Adrenal gland (tissue), 9 donors: ENCODE measurements at regions not wholly inside any gene's neighbourhood (a gene's known extent, or its start where the extent isn't known, plus 50 kb on each side); places are given as distances from the start of the nearest gene placed in this dataset.

ENCODE experiments used
- DNase-seq, 7 donors: peaks; one replicate each; pipeline ENCODE4 v3.0.0-alpha.2; 2019 to 2020
- H3K27ac ChIP-seq, 5 donors: fragments of 200-600 bp; sonication (generic) in 4 of 5; 1 replicate in 3 of 5; 2 replicates in 2 of 5; pipeline versions ENCODE4 v1.5.1 to v1.8.0; 2016 to 2020; ENCODE audit warnings: mild to moderate bottlenecking in 1 of 5
- H3K27me3 ChIP-seq: fragments of 200-600 bp; 2 replicates; pipeline ENCODE4 v1.8.0; 2021
- H3K36me3 ChIP-seq, 2 donors: fragments of 200-600 bp; replicated peaks in 1 of 2; 1 replicate in 1 of 2; 2 replicates in 1 of 2; pipeline versions ENCODE4 v1.5.1 to v1.8.0; 2018 to 2022
- H3K4me1 ChIP-seq, 2 donors: fragments of 200-600 bp; replicated peaks in 1 of 2; 1 replicate in 1 of 2; 2 replicates in 1 of 2; pipeline versions ENCODE4 v1.5.1 to v1.8.0; 2018 to 2021
- H3K4me3 ChIP-seq, 4 donors: fragments of 200-600 bp; sonication (generic) in 3 of 4; one replicate each; pipeline ENCODE4 v1.5.1; 2016 to 2018
- H3K9me3 ChIP-seq, 3 donors: fragments of 200-600 bp; sonication (generic) in 1 of 3; replicated peaks in 1 of 3; 1 replicate in 2 of 3; 2 replicates in 1 of 3; pipeline versions ENCODE4 v1.5.1 to v1.8.0; 2016 to 2021
- CTCF ChIP-seq, 6 experiments: fragments of 450-650 bp in 4 of 6; fragments of 200-600 bp in 2 of 6; sonication (generic) in 1 of 6; IDR thresholded peaks; 1 replicate in 5 of 6; 2 replicates in 1 of 6; pipeline versions ENCODE4 v1.5.1 to v1.8.0; 2016 to 2021; ENCODE audit warnings: antibody characterized with exemption in 6 of 6, mild to moderate bottlenecking in 2 of 6, moderate library complexity in 1 of 6
- POLR2A ChIP-seq, 2 donors: fragments of 450-650 bp; IDR thresholded peaks; one replicate each; pipeline ENCODE4 v1.6.1; 2017; ENCODE audit warnings: antibody characterized with exemption in 2 of 2, mild to moderate bottlenecking in 2 of 2, moderate library complexity in 1 of 2
- WGBS, 4 donors: extraction: QIAGEN DNeasy Blood & Tissue Kit in 2 of 4; methylation state at CpG; one replicate each; pipeline versions ENCODE4 v1.1.5 to v1.1.7; 2013 to 2017; 5-methylcytosine and 5-hydroxymethylcytosine counted together
- intact Hi-C, 2 donors: fragments of 100-400 bp; cut with DNase I; formaldehyde crosslinking; loops; one replicate each; pipeline versions ENCODE4 v1.14.1 to v1.15.0; 2022 to 2023
- donor health status: healthy with polysubstance abuse.
- donor health status: Bipolar disorder and iron deficiency.
- donor health status: DM: yes; HTN: yes; CAD: no.
- donor health status: DM: no; HTN: no; CAD: no.
- donor health status: DM: no; HTN: no; CAD: no.

- intact Hi-C loops, result no loop called here
Measured at GRCh38 chr16:7101054-7101453, 231.6 kb upstream of the RBFOX1 start.

GRCh38 chr16:7097518-7097917 lies 235.1 kb upstream of the RBFOX1 start:
- 20 to 32% (median 27%) methylated on average over 1 of the region's 1 CpG for WGBS, 4 donors
- Histone ChIP-seq H3K4me1 (no peaks in the 10 kb centered on the region), H3K27me3 (no peaks in the 10 kb centered on the region), H3K36me3 (no peaks in the 10 kb centered on the region), H3K4me3 (no peak overlapping the region), H3K9me3 (no peaks in the 10 kb centered on the region), H3K27ac (no peak overlapping the region)
- DNase-seq, result no peak
- intact Hi-C loops, result no loop called here
- TF ChIP-seq POLR2A (IDR thresholded peaks at IDR 0.05) (no peak), CTCF (IDR thresholded peaks at IDR 0.05) (no peak)

More at GRCh38 chr16:7101054-7101453, 231.6 kb upstream of the RBFOX1 start:
- no peak overlapping the region for H3K4me3 ChIP-seq
- WGBS, 4 donors, result 80 to 83% (median 81%) methylated on average over 8 of the region's 8 CpGs
- H3K4me1 ChIP-seq, result no peaks in the 10 kb centered on the region
- no peak for DNase-seq
- no peaks in the 10 kb centered on the region for H3K27me3 ChIP-seq
- H3K27ac ChIP-seq, result no peak overlapping the region
- H3K36me3 ChIP-seq, result no peaks in the 10 kb centered on the region
- no peaks in the 10 kb centered on the region for H3K9me3 ChIP-seq
- no peak for TF ChIP-seq POLR2A (IDR thresholded peaks at IDR 0.05)
- no peak for TF ChIP-seq CTCF (IDR thresholded peaks at IDR 0.05)

GRCh38 chr16:7093511-7093910 lies 239.1 kb upstream of the RBFOX1 start:
- Histone ChIP-seq H3K36me3 (no peaks in the 10 kb centered on the region), H3K4me3 (no peak overlapping the region), H3K27me3 (peaks cover 5% of the 10 kb centered on the region), H3K4me1 (no peaks in the 10 kb centered on the region), H3K9me3 (no peaks in the 10 kb centered on the region), H3K27ac (no peak overlapping the region)
- TF ChIP-seq POLR2A (IDR thresholded peaks at IDR 0.05) (no peak), CTCF (IDR thresholded peaks at IDR 0.05) (no peak)
- 89 to 92% (median 92%) methylated on average over 4 of the region's 4 CpGs for WGBS, 4 donors
- intact Hi-C loops, result no loop called here
- no peak for DNase-seq

- intact Hi-C loops, result no loop called here
- Histone ChIP-seq H3K9me3 (no peaks in the 10 kb centered on the region), H3K4me3 (no peak overlapping the region), H3K27me3 (peaks cover 5% of the 10 kb centered on the region), H3K4me1 (no peaks in the 10 kb centered on the region), H3K36me3 (no peaks in the 10 kb centered on the region), H3K27ac (no peak overlapping the region)
- WGBS, 4 donors, result 37 to 56% (median 45%) methylated on average over 8 to 9 of the region's 9 CpGs
- TF ChIP-seq POLR2A (IDR thresholded peaks at IDR 0.05), result no peak
- TF ChIP-seq CTCF (IDR thresholded peaks at IDR 0.05), result no peak
- no peak for DNase-seq
Measured at GRCh38 chr16:7090628-7091115, 242.0 kb upstream of the RBFOX1 start.
